K562 (cell line): ENCODE measurements at regions not wholly inside any gene's neighbourhood (a gene's known extent, or its start where the extent isn't known, plus 50 kb on each side); places are given as distances from the start of the nearest gene placed in this dataset.

Source experiments
- FOXA3 ChIP-seq, 2 experiments: fragments of 450-650 bp in 1 of 2; sonication (generic) in 1 of 2; formaldehyde crosslinking; IDR thresholded peaks in 1 of 2; conservative IDR thresholded peaks in 1 of 2; 2 replicates each; pipeline versions ENCODE4 v1.4.0 to v1.8.0; 2020 to 2022; ENCODE audit warnings: mild to moderate bottlenecking in 2 of 2, missing genetic modification reagents in 1 of 2
- FOXP1 ChIP-seq: sonication (generic); formaldehyde crosslinking; IDR thresholded peaks from 2 replicates; pipeline ENCODE4 v1.8.0; 2022; ENCODE audit warnings: mild to moderate bottlenecking, missing genetic modification reagents
- MTA2 ChIP-seq: fragments of 450-650 bp; IDR thresholded peaks from 2 replicates; pipeline ENCODE4 v1.6.1; 2016; ENCODE audit warnings: low read depth
- NFE2L1 ChIP-seq: fragments of 450-650 bp; IDR thresholded peaks from 2 replicates; pipeline ENCODE4 v1.6.1; 2016; ENCODE audit warnings: missing genetic modification characterization, low read depth, mild to moderate bottlenecking, missing compliant biosample characterization, moderate library complexity, borderline replicate concordance
- RNF2 ChIP-seq: sonication (generic); IDR thresholded peaks from 2 replicates; pipeline ENCODE4 v1.6.1; 2016
- TCF7L2 ChIP-seq: fragments of 150-350 bp; IDR thresholded peaks from 2 replicates; pipeline ENCODE4 v1.6.1; 2016; ENCODE audit warnings: low read depth, mild to moderate bottlenecking, low read length, moderate library complexity
- TRIM24 ChIP-seq, 2 experiments: fragments of 450-650 bp; IDR thresholded peaks; 2 replicates each; pipeline ENCODE4 v1.6.1; 2016
- YY1 ChIP-seq, 3 experiments: IDR thresholded peaks; 2 replicates each; pipeline ENCODE4 v1.6.1; 2011; ENCODE audit warnings: low read length in 2 of 3, mild to moderate bottlenecking in 2 of 3, moderate library complexity in 2 of 3, borderline replicate concordance in 1 of 3, control low read depth in 1 of 3, low read depth in 1 of 3; ENCODE audit not compliant: insufficient read depth in 3 of 3, insufficient replicate concordance in 2 of 3, control insufficient read depth in 1 of 3, insufficient read length in 1 of 3; ENCODE audit errors: extremely low read depth in 1 of 3
- ZNF175 ChIP-seq: fragments of 200-800 bp; sonication (Bioruptor generic); IDR thresholded peaks from 2 replicates; pipeline ENCODE4 v1.6.1; 2016; ENCODE audit warnings: low read depth, mild to moderate bottlenecking, missing genetic modification characterization, missing compliant biosample characterization
- ZNF23 ChIP-seq: fragments of 250-450 bp; sonication (Bioruptor Pico); IDR thresholded peaks from 2 replicates; pipeline ENCODE4 v1.4.0; 2020; ENCODE audit warnings: mild to moderate bottlenecking
- ZNF263 ChIP-seq: sonication (generic); formaldehyde crosslinking; IDR thresholded peaks from 2 replicates; pipeline ENCODE4 v1.8.0; 2022; ENCODE audit warnings: mild to moderate bottlenecking, missing genetic modification reagents, borderline replicate concordance
- ZNF324 ChIP-seq: fragments of 250-450 bp; sonication (Bioruptor Pico); IDR thresholded peaks from 2 replicates; pipeline ENCODE4 v1.4.0; 2020; ENCODE audit warnings: mild to moderate bottlenecking
- TF ChIP-seq, protein P1 (sequence below): sonication (generic); formaldehyde crosslinking; IDR thresholded peaks from 2 replicates; pipeline ENCODE4 v1.5.0; 2020; ENCODE audit warnings: missing genetic modification reagents

DNA sequence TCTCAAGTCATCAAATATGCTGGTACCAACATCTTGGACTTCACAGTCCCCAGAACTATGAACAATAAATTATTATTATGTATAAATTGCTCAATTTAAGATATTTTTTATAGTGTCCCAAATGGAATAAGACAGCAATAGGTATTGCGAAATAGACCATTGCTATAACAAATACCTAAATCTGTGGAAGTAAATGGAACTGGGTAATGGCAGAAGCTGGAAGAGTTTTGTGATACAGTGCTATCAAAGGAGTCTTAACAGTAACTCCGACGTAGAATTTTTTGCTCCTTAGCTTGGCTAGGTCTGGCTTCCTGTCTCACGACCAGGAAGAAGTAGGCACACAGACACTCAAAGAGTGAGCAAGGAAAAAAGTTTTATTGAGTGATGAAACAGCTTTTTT, 1791.5 kb downstream of the PLA2G4A start:
- no peak for TF ChIP-seq FOXA3 (CRISPR knock-in tag; conservative IDR thresholded peaks at IDR 0.05 in 1 of 2, IDR thresholded peaks at IDR 0.05 in 1 of 2)
- TF ChIP-seq, protein P1, sequence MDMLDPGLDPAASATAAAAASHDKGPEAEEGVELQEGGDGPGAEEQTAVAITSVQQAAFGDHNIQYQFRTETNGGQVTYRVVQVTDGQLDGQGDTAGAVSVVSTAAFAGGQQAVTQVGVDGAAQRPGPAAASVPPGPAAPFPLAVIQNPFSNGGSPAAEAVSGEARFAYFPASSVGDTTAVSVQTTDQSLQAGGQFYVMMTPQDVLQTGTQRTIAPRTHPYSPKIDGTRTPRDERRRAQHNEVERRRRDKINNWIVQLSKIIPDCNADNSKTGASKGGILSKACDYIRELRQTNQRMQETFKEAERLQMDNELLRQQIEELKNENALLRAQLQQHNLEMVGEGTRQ (CRISPR knock-in tag): no peak
- TF ChIP-seq ZNF324: no peak
- no peak for TF ChIP-seq ZNF263
- TF ChIP-seq MTA2: no peak
- no peak for TF ChIP-seq FOXP1 (CRISPR knock-in tag)
- TF ChIP-seq ZNF23 (CRISPR knock-in tag): no peak
- TF ChIP-seq NFE2L1: no peak
- no peak for TF ChIP-seq ZNF175
- TF ChIP-seq TCF7L2: no peak
- no peak for TF ChIP-seq RNF2
- TF ChIP-seq TRIM24 (IDR thresholded peaks at IDR 0.05): no peak
- no peak for TF ChIP-seq YY1 (IDR thresholded peaks at IDR 0.05; ENCODE audit: borderline replicate concordance in 1 of 3, control insufficient read depth in 1 of 3, extremely low read depth in 1 of 3, insufficient read depth in 3 of 3, insufficient read length in 1 of 3, insufficient replicate concordance in 2 of 3, low read depth in 1 of 3, low read length in 2 of 3)
